GM10248 (cell line): ENCODE measurements at regions not wholly inside any gene's neighbourhood (a gene's known extent, or its start where the extent isn't known, plus 50 kb on each side); places are given as distances from the start of the nearest gene placed in this dataset.

Experiments
- CTCF ChIA-PET: fragments of 300-600 bp; sonication (Branson Sonifier 250); formaldehyde crosslinking; extraction: SDS; loops from one replicate; lab custom pipeline; 2021; ENCODE audit warnings: antibody characterized with exemption; lab: Yijun Ruan, JAX
- POLR2A ChIA-PET: fragments of 350-650 bp; sonication (Branson Sonifier 250); formaldehyde crosslinking; extraction: SDS; loops from one replicate; lab custom pipeline; 2020; ENCODE audit warnings: antibody characterized with exemption; lab: Yijun Ruan, JAX
- DNase-seq: peaks from one replicate; pipeline ENCODE4 v3.0.0; 2012; ENCODE audit errors: extremely low spot score
- CTCF ChIP-seq: IDR thresholded peaks from 2 replicates; pipeline ENCODE4 v1.5.1; 2012; ENCODE audit warnings: mild to moderate bottlenecking, low read depth; ENCODE audit errors: extremely low read depth, missing control alignments, control extremely low read depth

GRCh38 chr3:16824081-16824696 lies 60.6 kb upstream of the PLCL2 start:
- ChIA-PET POLR2A (no interaction called here), CTCF (interaction anchor here (0.7 to 1.6 kb wide), 2 partner anchors 14 to 18 kb away, joined by 3 read pairs; no protein-coding TSS in a partner anchor)
- peak; percentile 28 for DNase-seq
- TF ChIP-seq CTCF, result no peak

GRCh38 chr3:16825617-16826204 lies 59.0 kb upstream of the PLCL2 start:
- CTCF ChIA-PET, result interaction anchor here (1.1 to 2.0 kb wide), 3 partner anchors 12 to 406 kb away, joined by 3 to 6 read pairs (median 4); no protein-coding TSS in a partner anchor
- POLR2A ChIA-PET, result no interaction called here

GRCh38 chr3:16828815-16829214 lies 55.9 kb upstream of the PLCL2 start:
- POLR2A ChIA-PET, result interaction anchor here (0.6 kb wide), 1 partner anchor 47 kb away, joined by 7 read pairs; no protein-coding TSS in a partner anchor
- TF ChIP-seq CTCF, result no peak
- CTCF ChIA-PET, result interaction anchor here (0.6 to 3.1 kb wide), 23 partner anchors 8 to 413 kb away, joined by 3 to 21 read pairs (median 4); no protein-coding TSS in a partner anchor
- DNase-seq, result peak; percentile 38

More at GRCh38 chr3:16825617-16826204, 59.0 kb upstream of the PLCL2 start:
- no peak for DNase-seq
- TF ChIP-seq CTCF, result no peak

GRCh38 chr3:16831846-16832245 lies 52.9 kb upstream of the PLCL2 start:
- ChIA-PET CTCF (no interaction called here), POLR2A (no interaction called here)
- DNase-seq, result no peak
- no peak for TF ChIP-seq CTCF

GRCh38 chr3:16834214-16834613 lies 50.5 kb upstream of the PLCL2 start:
- no peak for DNase-seq
- no peak for TF ChIP-seq CTCF
- ChIA-PET CTCF (interaction anchor here (0.9 to 1.5 kb wide), 5 partner anchors 8 to 414 kb away, joined by 3 to 6 read pairs (median 3); no protein-coding TSS in a partner anchor), POLR2A (no interaction called here)

GRCh38 chr3:16834753-16835152 lies 50.0 kb upstream of the PLCL2 start:
- DNase-seq, result no peak
- POLR2A ChIA-PET, result no interaction called here
- CTCF ChIA-PET, result interaction anchor here (0.9 to 1.5 kb wide), 5 partner anchors 10 to 414 kb away, joined by 3 to 6 read pairs (median 4); no protein-coding TSS in a partner anchor
- TF ChIP-seq CTCF, result no peak
